ENCODE measurements at regions not wholly inside any gene's neighbourhood (a gene's known extent, or its start where the extent isn't known, plus 50 kb on each side); places are given as distances from the start of the nearest gene placed in this dataset.

DNA sequence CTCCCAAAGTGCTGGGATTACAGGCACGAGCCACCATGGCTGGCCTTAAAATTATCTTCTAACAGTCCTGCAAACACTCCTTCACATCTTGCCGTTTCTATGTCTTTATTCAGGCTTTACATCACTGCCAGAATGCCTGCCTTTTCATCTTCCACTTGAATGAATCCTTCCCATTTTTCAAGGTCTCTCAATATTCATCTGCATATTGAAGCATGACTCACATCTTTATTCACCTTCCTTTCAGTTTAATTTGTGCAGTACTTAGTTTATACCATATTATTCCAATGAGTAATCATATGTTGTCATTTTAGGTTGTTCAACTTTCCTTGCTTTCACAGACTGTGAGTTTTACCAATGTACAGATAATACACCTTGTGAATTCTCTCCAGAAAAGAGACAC lies 510.1 kb upstream of the PIK3C3 start:
- Histone ChIP-seq H3K4me3 (ENCODE audit: low read length) (no peak overlapping the region), H3K36me3 (ENCODE audit: control insufficient read depth, low read length) (no peaks in the 10 kb centered on the region), H3K4me1 (ENCODE audit: control insufficient read depth, low read length) (no peaks in the 10 kb centered on the region), H3K27ac (ENCODE audit: low read depth, low read length) (no peak overlapping the region), H3K79me2 (ENCODE audit: control insufficient read depth, low read length) (no peaks in the 10 kb centered on the region), H3K9me2 (replicated peaks; ENCODE audit: control insufficient read depth, low read length) (no peaks in the 10 kb centered on the region), H3K27me3 (ENCODE audit: control insufficient read depth, low read length) (no peaks in the 10 kb centered on the region), H3K4me2 (ENCODE audit: low read length) (no peak overlapping the region), H3K9me3 (ENCODE audit: control insufficient read depth, insufficient read depth, low read length) (no peaks in the 10 kb centered on the region), H3F3A (ENCODE audit: control insufficient read depth, insufficient read depth) (no peaks in the 10 kb centered on the region), H4K20me1 (ENCODE audit: control insufficient read depth, insufficient read depth, low read depth, low read length) (no peaks in the 10 kb centered on the region)
- TF ChIP-seq EZH2phosphoT487 (IDR thresholded peaks at IDR 0.05; ENCODE audit: borderline replicate concordance, low read length): no peak
- TF ChIP-seq CTCF (IDR thresholded peaks at IDR 0.05; ENCODE audit: low read depth, low read length, poor library complexity, severe bottlenecking): no peak

DNA sequence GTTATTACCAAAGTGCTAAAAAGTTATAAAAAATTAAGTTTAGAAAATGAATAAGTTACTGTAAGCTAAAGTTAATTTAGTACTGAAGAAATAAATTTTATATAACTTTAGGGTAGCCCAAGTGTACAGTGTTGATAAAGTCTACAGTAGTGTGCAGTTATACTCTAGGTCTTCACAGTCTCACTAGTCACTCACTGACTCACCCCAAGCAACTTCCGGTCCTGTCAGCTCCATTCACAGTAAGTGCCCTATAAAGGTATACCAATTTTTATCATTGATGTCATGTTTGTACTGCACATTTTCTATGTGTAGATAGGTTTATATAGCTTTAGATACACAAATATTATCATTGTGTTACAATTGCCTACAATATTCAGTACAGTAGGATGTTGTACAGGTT lies 518.3 kb upstream of the PIK3C3 start:
- Histone ChIP-seq H3F3A (ENCODE audit: control insufficient read depth, insufficient read depth) (no peaks in the 10 kb centered on the region), H3K9me2 (replicated peaks; ENCODE audit: control insufficient read depth, low read length) (no peaks in the 10 kb centered on the region), H3K79me2 (ENCODE audit: control insufficient read depth, low read length) (no peaks in the 10 kb centered on the region), H3K4me1 (ENCODE audit: control insufficient read depth, low read length) (no peaks in the 10 kb centered on the region), H3K36me3 (ENCODE audit: control insufficient read depth, low read length) (no peaks in the 10 kb centered on the region), H3K27ac (ENCODE audit: low read depth, low read length) (no peak overlapping the region), H3K4me2 (ENCODE audit: low read length) (no peak overlapping the region), H4K20me1 (ENCODE audit: control insufficient read depth, insufficient read depth, low read depth, low read length) (no peaks in the 10 kb centered on the region), H3K9me3 (ENCODE audit: control insufficient read depth, insufficient read depth, low read length) (no peaks in the 10 kb centered on the region), H3K27me3 (ENCODE audit: control insufficient read depth, low read length) (no peaks in the 10 kb centered on the region), H3K4me3 (ENCODE audit: low read length) (no peak overlapping the region)
- no peak for TF ChIP-seq CTCF (IDR thresholded peaks at IDR 0.05; ENCODE audit: low read depth, low read length, poor library complexity, severe bottlenecking)
- no peak for TF ChIP-seq EZH2phosphoT487 (IDR thresholded peaks at IDR 0.05; ENCODE audit: borderline replicate concordance, low read length)

DNA sequence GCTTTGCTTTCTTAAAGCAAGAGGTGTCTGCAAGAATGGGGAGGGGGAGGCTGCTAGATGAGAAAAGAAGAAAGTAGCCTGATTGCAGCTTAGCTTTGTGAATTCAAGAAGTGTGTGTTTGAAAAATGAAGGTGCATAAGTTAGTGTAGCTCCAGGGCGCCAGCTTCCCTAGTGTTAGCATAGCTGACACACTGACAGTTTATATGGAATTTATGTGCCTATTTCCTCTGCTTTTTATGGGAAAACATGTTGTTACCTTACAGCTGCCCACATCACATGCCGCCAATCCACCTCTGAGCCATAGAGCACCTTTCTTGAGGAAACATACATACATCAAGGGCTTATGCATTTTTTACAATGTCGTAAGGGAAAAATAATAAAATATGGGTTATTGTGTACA lies 536.4 kb upstream of the PIK3C3 start:
- Histone ChIP-seq H4K20me1 (ENCODE audit: control insufficient read depth, insufficient read depth, low read depth, low read length) (no peaks in the 10 kb centered on the region), H3K27me3 (ENCODE audit: control insufficient read depth, low read length) (no peaks in the 10 kb centered on the region), H3K4me3 (ENCODE audit: low read length) (no peak overlapping the region), H3K79me2 (ENCODE audit: control insufficient read depth, low read length) (no peaks in the 10 kb centered on the region), H3K9me3 (ENCODE audit: control insufficient read depth, insufficient read depth, low read length) (peaks cover 3% of the 10 kb centered on the region; the same call in 1 of the 2 replicates), H3K36me3 (ENCODE audit: control insufficient read depth, low read length) (no peaks in the 10 kb centered on the region), H3K4me1 (ENCODE audit: control insufficient read depth, low read length) (no peaks in the 10 kb centered on the region), H3F3A (ENCODE audit: control insufficient read depth, insufficient read depth) (no peaks in the 10 kb centered on the region), H3K4me2 (ENCODE audit: low read length) (no peak overlapping the region), H3K9me2 (replicated peaks; ENCODE audit: control insufficient read depth, low read length) (no peaks in the 10 kb centered on the region), H3K27ac (ENCODE audit: low read depth, low read length) (no peak overlapping the region)
- TF ChIP-seq EZH2phosphoT487 (IDR thresholded peaks at IDR 0.05; ENCODE audit: borderline replicate concordance, low read length) (no peak), CTCF (IDR thresholded peaks at IDR 0.05; ENCODE audit: low read depth, low read length, poor library complexity, severe bottlenecking) (no peak)

DNA sequence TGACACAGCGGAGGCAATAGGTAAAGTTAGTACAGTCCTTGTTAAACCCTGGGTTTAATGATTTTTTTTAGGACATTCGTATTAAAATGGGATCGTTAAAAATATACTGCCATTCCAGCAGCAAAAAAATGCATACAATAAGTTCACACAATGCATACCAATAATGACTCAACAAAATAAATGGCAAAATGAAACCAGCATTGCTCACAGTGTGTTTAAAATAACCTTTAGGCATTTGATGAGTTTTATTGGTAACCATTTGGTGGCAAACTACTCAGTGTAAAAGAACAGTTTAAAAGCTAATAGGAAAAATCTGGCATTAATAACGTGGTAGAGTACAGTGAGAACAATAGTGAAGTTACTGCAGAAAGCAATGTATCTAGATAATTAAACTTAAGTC lies 539.0 kb upstream of the PIK3C3 start:
- Histone ChIP-seq H3K27ac (ENCODE audit: low read depth, low read length) (no peak overlapping the region), H3K4me1 (ENCODE audit: control insufficient read depth, low read length) (no peaks in the 10 kb centered on the region), H3K36me3 (ENCODE audit: control insufficient read depth, low read length) (no peaks in the 10 kb centered on the region), H3K79me2 (ENCODE audit: control insufficient read depth, low read length) (no peaks in the 10 kb centered on the region), H3K4me2 (ENCODE audit: low read length) (no peak overlapping the region), H3K4me3 (ENCODE audit: low read length) (no peak overlapping the region), H3K9me3 (ENCODE audit: control insufficient read depth, insufficient read depth, low read length) (peaks cover 3% of the 10 kb centered on the region; the same call in 1 of the 2 replicates), H3F3A (ENCODE audit: control insufficient read depth, insufficient read depth) (no peaks in the 10 kb centered on the region), H4K20me1 (ENCODE audit: control insufficient read depth, insufficient read depth, low read depth, low read length) (no peaks in the 10 kb centered on the region), H3K9me2 (replicated peaks; ENCODE audit: control insufficient read depth, low read length) (no peaks in the 10 kb centered on the region), H3K27me3 (ENCODE audit: control insufficient read depth, low read length) (no peaks in the 10 kb centered on the region)
- TF ChIP-seq EZH2phosphoT487 (IDR thresholded peaks at IDR 0.05; ENCODE audit: borderline replicate concordance, low read length) (no peak), CTCF (IDR thresholded peaks at IDR 0.05; ENCODE audit: low read depth, low read length, poor library complexity, severe bottlenecking) (no peak)

Data from DOHH2 (cell line).